GM18507 (cell line): ENCODE measurements at regions not wholly inside any gene's neighbourhood (a gene's known extent, or its start where the extent isn't known, plus 50 kb on each side); places are given as distances from the start of the nearest gene placed in this dataset.

Experiments
- DNase-seq: peaks from one replicate; pipeline ENCODE4 v3.0.0; 2011; ENCODE audit warnings: low read depth; ENCODE audit not compliant: insufficient read length; ENCODE audit errors: extremely low spot score
- FAIRE-seq: peaks from 2 replicates; lab custom pipeline; 2011; peaks lifted over from hg19 to GRCh38; lab: Jason Lieb, UNC

DNA sequence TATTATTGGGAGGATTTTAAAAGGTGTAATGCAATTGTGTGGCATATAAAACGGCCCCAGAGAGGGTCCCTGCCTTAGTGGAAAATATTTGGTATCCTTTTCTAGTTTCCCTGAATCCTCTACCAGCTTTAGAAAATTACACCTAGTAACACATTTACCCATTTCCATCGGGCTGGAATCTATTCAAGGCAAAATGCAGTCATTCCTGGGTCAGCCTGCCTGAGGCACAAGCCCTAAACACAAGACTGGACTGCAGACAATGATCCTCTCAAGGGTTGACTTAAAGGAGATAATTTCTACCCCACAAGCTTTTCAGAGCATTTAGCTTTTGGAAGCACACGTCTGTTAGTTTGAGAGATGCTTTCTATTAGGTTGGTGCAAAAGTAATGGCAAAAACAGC lies 124.4 kb upstream of the ADAMTSL1 start:
- DNase-seq (no peak), FAIRE-seq (no peak)

GRCh38 chr9:18350036-18350435 lies 123.9 kb upstream of the ADAMTSL1 start:
- FAIRE-seq (no peak), DNase-seq (no peak)

DNA sequence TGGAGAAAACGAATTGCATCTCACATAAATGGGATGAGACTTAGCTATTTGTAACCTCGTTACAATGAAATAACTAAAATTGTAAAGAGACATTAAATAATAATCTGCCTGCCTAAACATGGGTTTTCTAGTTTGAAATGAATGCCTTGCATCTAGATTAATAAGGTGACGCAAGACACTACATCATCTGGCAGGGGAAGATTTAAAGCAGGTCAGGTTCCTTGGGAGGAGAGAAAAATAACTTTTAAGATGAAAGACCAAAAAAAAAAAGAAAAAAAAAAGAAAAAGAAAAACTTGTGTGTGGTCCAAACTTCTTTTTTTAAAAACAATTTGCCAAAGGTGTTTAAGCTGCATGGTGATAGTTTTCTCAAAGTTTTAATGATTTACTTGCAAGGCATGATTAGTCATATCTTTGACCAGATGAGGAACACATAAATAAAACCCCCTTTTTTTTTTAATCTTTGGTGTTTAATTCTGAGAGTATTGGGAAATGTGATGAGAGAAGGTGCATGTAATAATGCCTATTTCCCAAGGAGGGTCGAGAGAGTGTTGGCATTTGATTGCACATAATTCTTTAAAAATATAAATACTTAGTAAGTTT lies 122.9 kb upstream of the ADAMTSL1 start:
- FAIRE-seq (no peak), DNase-seq (no peak)

DNA sequence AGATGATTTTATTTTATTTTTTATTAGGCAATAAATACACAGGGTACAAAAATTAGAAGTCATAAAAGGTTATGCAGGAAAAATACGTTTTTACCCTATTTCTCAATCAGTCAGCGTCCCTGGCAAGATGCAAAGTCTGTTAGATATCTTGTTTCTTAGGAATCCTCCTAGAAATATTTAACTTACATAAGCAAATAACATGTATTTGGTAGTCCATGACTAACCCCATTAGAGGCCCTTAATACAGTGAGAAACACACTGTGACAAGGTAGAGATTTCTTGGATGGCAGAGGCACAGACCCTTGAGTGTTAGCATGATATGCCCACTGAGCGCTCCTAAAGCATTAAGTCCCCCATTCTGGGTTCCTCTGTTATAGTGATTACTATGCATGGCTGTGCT lies 121.2 kb upstream of the ADAMTSL1 start:
- FAIRE-seq, result no peak
- DNase-seq, result no peak

DNA sequence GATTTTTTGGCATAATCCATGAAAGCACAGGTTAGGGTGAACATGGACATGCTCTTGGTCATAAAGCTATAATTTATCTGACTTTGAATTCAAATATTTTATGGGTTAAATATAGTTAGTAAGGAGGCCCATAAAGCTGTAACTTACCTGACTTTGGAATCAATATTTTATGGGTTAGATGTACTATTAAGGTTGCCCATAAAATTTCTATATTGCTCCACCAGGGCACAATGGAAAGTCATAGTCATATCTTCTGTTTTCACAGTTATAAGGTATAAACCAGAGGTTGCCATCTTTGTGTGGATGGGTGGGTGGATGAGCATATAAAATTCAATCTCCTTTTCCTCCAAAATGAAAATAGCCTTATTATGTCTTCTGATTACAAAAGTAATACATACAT lies 120.5 kb upstream of the ADAMTSL1 start:
- FAIRE-seq (no peak), DNase-seq (no peak)

GRCh38 chr9:18357321-18357720 lies 116.6 kb upstream of the ADAMTSL1 start:
- FAIRE-seq (no peak), DNase-seq (no peak)

- FAIRE-seq, result no peak
- no peak for DNase-seq
Measured at GRCh38 chr9:18358325-18358724, 115.6 kb upstream of the ADAMTSL1 start.

- DNase-seq (no peak), FAIRE-seq (no peak)
Measured at GRCh38 chr9:18359335-18359734, 114.6 kb upstream of the ADAMTSL1 start.

- DNase-seq (no peak), FAIRE-seq (no peak)
Measured at GRCh38 chr9:18360005-18360404, 113.9 kb upstream of the ADAMTSL1 start.

DNA sequence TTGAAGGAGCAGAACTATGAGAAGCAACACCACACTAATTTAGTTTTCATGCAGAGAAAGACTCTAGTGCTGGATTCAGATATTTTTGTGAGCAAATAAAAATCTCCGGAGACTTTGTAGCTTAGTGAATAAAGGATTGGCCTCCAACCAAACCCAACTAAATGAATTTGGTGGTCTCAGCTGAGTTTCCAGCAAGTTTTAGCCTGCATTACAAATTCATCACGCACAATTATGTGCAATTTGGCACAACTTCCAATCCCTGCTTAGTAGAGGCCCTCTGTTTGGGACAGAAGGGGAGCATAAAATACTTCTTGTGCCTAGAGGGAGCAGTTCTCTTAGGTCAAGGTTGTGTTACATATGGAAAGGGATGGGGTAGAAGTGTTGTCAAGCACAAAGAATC lies 112.3 kb upstream of the ADAMTSL1 start:
- FAIRE-seq (no peak), DNase-seq (no peak)

DNA sequence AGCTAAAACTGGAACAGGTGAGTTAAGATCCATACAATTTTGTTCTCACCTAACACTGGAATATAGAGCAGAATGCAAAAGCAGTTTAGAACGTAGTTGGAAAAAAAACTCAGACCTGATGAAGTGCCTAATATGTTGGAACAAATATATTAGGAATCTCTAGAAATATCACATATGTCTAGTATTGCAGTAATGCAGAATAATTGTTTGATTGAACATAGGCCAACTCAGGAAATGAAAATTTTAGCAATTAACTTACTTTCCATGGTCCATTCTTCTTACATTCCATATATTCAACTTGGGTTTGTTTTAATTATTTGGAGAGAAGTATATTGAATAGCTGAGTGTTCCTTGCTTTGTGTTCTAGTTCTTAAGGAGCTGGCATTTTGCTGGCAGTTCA lies 111.8 kb upstream of the ADAMTSL1 start:
- DNase-seq (no peak), FAIRE-seq (no peak)

GRCh38 chr9:18362901-18363685 lies 110.9 kb upstream of the ADAMTSL1 start:
- FAIRE-seq (peak; percentile 31), DNase-seq (no peak)

- no peak for FAIRE-seq
- DNase-seq, result no peak
Measured at GRCh38 chr9:18365651-18366050, 108.3 kb upstream of the ADAMTSL1 start.

- DNase-seq (no peak), FAIRE-seq (no peak)
Measured at GRCh38 chr9:18366184-18366583, 107.8 kb upstream of the ADAMTSL1 start.

DNA sequence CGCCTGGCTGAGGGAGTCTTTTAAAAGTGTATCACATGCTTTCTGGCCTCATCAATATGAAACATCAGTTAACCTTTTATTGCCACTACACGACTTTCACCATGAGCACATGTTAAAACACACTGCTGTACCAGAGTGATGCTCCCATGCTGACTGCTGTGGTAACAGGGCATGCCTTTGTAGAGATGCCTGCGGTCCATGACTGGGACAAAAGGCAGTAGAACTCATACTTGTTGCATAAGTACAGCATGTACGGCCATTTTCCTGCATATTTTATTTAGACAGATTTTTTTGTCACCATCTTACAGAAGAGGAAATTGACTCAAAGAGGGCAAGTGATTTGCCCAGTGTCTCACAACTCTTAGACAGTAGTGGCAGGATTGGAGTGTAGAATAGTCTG lies 105.7 kb upstream of the ADAMTSL1 start:
- DNase-seq (no peak), FAIRE-seq (no peak)

DNA sequence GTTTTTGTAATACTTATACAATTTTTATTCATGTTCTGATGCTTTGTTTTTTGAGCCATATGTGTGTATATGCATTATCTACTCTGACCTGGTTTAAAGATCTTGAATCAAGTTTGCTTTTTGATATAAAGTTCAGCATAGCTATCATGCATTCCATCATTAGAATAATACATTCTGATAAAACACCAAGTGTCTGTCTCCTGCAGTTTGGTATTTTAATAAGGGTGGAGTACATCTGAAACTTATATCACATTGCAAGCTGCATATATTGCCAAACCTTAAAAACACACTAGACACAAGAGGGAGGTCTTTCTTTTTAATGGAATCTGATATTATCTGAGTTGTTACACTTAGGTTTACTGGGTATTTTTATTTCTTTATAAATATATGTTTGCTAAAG lies 102.8 kb upstream of the ADAMTSL1 start:
- FAIRE-seq (no peak), DNase-seq (no peak)

GRCh38 chr9:18371621-18372020 lies 102.3 kb upstream of the ADAMTSL1 start:
- FAIRE-seq (no peak), DNase-seq (no peak)

DNA sequence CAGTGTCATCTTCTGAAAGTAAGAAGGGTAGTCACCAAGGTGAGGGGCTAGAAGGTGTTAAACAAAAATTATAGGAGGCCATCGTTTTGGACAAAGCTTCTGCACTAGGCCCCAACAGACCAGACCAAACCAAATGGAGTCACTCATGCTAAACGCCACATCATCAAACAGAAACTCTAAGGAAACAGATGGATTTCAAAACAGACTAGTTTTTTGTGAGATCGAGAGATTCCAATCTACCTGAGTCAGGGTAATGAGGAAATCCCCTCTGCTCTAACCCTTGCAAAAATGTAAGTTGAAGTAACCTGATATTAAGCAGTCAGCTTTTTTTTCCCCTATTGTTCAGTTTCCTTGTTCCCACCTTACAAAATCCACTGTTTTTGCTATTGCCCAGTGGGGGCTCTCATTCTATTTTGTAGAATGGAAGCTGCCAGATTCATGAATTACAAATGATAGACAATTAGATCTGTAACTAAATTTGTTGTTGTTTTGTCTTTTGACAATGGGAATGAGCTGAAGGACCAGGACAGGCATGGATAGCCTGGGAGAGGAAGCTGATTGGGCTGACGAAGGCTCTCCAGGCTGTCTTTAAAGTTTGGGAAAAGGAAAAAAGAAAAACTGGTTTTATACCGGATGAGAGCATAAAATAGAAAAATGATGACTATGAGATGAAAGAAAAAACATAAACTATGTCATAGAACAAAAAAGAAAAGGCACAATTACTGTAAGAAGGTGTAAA lies 94.7 kb upstream of the ADAMTSL1 start:
- no peak for FAIRE-seq
- DNase-seq, result no peak

- FAIRE-seq (no peak), DNase-seq (no peak)
Measured at GRCh38 chr9:18382243-18382642, 91.7 kb upstream of the ADAMTSL1 start.

GRCh38 chr9:18384066-18384465 lies 89.9 kb upstream of the ADAMTSL1 start:
- no peak for FAIRE-seq
- DNase-seq, result no peak
